CD14-positive monocyte (primary cell): ENCODE measurements at regions not wholly inside any gene's neighbourhood (a gene's known extent, or its start where the extent isn't known, plus 50 kb on each side); places are given as distances from the start of the nearest gene placed in this dataset.

Experiments used
- DNase-seq, 3 donors: peaks; one replicate each; pipeline ENCODE4 v3.0.0-alpha.2; 2011 to 2022
- H2AFZ ChIP-seq: 2 replicates; pipeline ENCODE4 v1.6.0; 2012; ENCODE audit warnings: mild to moderate bottlenecking, low read depth, low read length, inconsistent platforms; ENCODE audit not compliant: insufficient read depth, poor library complexity, severe bottlenecking
- H3K27ac ChIP-seq, 2 donors: 1 replicate in 1 of 2; 2 replicates in 1 of 2; pipeline ENCODE4 v1.5.1; 2012 to 2013; ENCODE audit warnings: low read length in 2 of 2, control low read depth in 1 of 2, inconsistent platforms in 1 of 2, low read depth in 1 of 2, mild to moderate bottlenecking in 1 of 2
- H3K27me3 ChIP-seq, 2 donors: one replicate each; pipeline versions ENCODE4 v1.6.0 to v1.6.1; 2011 to 2013; ENCODE audit warnings: low read length in 2 of 2; ENCODE audit not compliant: control insufficient read depth in 2 of 2, insufficient read depth in 2 of 2
- H3K36me3 ChIP-seq, 2 donors: replicated peaks in 1 of 2; 1 replicate in 1 of 2; 2 replicates in 1 of 2; pipeline versions ENCODE4 v1.5.1 to v1.6.1; 2012 to 2013; ENCODE audit warnings: low read length in 2 of 2, control low read depth in 1 of 2, inconsistent platforms in 1 of 2, mild to moderate bottlenecking in 1 of 2; ENCODE audit not compliant: insufficient read depth in 2 of 2, control insufficient read depth in 1 of 2
- H3K4me1 ChIP-seq, 2 donors: 1 replicate in 1 of 2; 2 replicates in 1 of 2; pipeline versions ENCODE4 v1.5.1 to v1.6.1; 2012 to 2013; ENCODE audit warnings: low read length in 2 of 2, control low read depth in 1 of 2, inconsistent platforms in 1 of 2, mild to moderate bottlenecking in 1 of 2, moderate library complexity in 1 of 2; ENCODE audit not compliant: insufficient read depth in 2 of 2, control insufficient read depth in 1 of 2
- H3K4me2 ChIP-seq: replicated peaks from 2 replicates; pipeline ENCODE3; 2012; ENCODE audit warnings: low read length, moderate library complexity, mild to moderate bottlenecking; ENCODE audit not compliant: poor library complexity, severe bottlenecking; ENCODE audit errors: extremely low read depth
- H3K4me3 ChIP-seq, 3 experiments: fragments of 200-600 bp in 1 of 3; sonication (generic) in 1 of 3; replicated peaks in 1 of 3; 1 replicate in 2 of 3; 2 replicates in 1 of 3; pipeline ENCODE4 v1.5.1; 2011 to 2013; ENCODE audit warnings: low read length in 3 of 3, mild to moderate bottlenecking in 3 of 3, control low read depth in 2 of 3, low read depth in 2 of 3, inconsistent platforms in 1 of 3, moderate library complexity in 1 of 3
- H3K79me2 ChIP-seq: 2 replicates; pipeline ENCODE4 v1.6.0; 2012; ENCODE audit warnings: mild to moderate bottlenecking, control low read depth, inconsistent platforms, low read length, moderate library complexity; ENCODE audit not compliant: insufficient read depth
- H3K9ac ChIP-seq: 2 replicates; pipeline ENCODE4 v1.6.0; 2017; ENCODE audit warnings: low read length, mild to moderate bottlenecking; ENCODE audit not compliant: insufficient read depth, poor library complexity, severe bottlenecking
- H3K9me3 ChIP-seq, 2 donors: replicated peaks in 1 of 2; 1 replicate in 1 of 2; 2 replicates in 1 of 2; pipeline versions ENCODE4 v1.5.1 to v1.6.1; 2012 to 2013; ENCODE audit warnings: low read length in 2 of 2, control low read depth in 1 of 2; ENCODE audit not compliant: control insufficient read depth in 1 of 2, insufficient read depth in 1 of 2
- H4K20me1 ChIP-seq: 2 replicates; pipeline ENCODE4 v1.6.0; 2012; ENCODE audit warnings: mild to moderate bottlenecking, low read length, control low read depth, moderate library complexity; ENCODE audit not compliant: insufficient read depth
- H3K27ac Mint-ChIP-seq, 7 donors: one replicate each; pipeline ENCODE4 v1.8.0; 2020; ENCODE audit warnings: mild to moderate bottlenecking in 7 of 7, mixed read lengths in 7 of 7, moderate library complexity in 6 of 7, inconsistent platforms in 2 of 7
- H3K27me3 Mint-ChIP-seq, 3 donors: one replicate each; pipeline ENCODE4 v1.8.0; 2021 to 2022; ENCODE audit warnings: low read depth in 3 of 3, mild to moderate bottlenecking in 3 of 3, mixed read lengths in 3 of 3, moderate library complexity in 3 of 3, inconsistent platforms in 1 of 3
- H3K36me3 Mint-ChIP-seq, 2 donors: one replicate each; pipeline ENCODE4 v1.8.0; 2020; ENCODE audit warnings: mixed read lengths in 2 of 2, inconsistent platforms in 1 of 2, mild to moderate bottlenecking in 1 of 2
- H3K4me1 Mint-ChIP-seq: one replicate; pipeline ENCODE4 v1.8.0; 2020; ENCODE audit warnings: mild to moderate bottlenecking, mixed read lengths
- H3K4me3 Mint-ChIP-seq, 2 donors: one replicate each; pipeline ENCODE4 v1.8.0; 2020; ENCODE audit warnings: mild to moderate bottlenecking in 2 of 2, mixed read lengths in 2 of 2, moderate library complexity in 1 of 2
- H3K9me3 Mint-ChIP-seq, 7 donors: one replicate each; pipeline ENCODE4 v1.8.0; 2020 to 2022; ENCODE audit warnings: mixed read lengths in 7 of 7, mild to moderate bottlenecking in 6 of 7, moderate library complexity in 6 of 7, inconsistent platforms in 2 of 7
- WGBS: methylation state at CpG from one replicate; pipeline ENCODE4 v1.1.5; 2013; ENCODE audit warnings: missing lambda C conversion rate; ENCODE audit not compliant: insufficient coverage; 5-methylcytosine and 5-hydroxymethylcytosine counted together
- intact Hi-C, 2 donors: fragments of 100-400 bp; cut with micrococcal nuclease; formaldehyde crosslinking; loops; one replicate each; pipeline versions ENCODE4 v1.15.0 to v1.15.1; 2023
- TF ChIP-seq, protein P1 (sequence below): fragments of 200-600 bp; IDR thresholded peaks from one replicate; pipeline ENCODE4 v1.8.0; 2022; ENCODE audit warnings: antibody characterized with exemption, mild to moderate bottlenecking

DNA sequence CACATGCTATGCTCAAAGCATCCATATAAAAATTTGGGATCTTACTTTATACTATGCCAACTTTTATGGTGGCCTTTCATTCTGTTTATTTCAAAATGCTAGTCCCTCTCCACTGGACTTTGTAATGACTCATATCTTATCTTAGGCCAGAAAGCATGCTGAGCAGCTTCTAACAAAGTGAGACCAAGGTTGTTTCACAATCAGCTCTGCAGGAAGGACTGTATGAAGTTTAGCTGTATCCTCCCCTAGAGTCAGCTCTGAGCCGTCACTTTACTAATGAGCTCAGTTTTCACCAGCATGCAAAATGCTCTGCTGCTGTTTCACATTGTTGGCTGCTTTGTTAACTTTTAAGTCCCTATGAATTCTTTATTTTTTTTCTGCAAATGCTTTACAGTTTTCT lies 1608.8 kb downstream of the OLFM4 start:
- H2AFZ ChIP-seq: no peak overlapping the region
- no peaks in the 10 kb centered on the region for H3K27me3 ChIP-seq
- no peaks in the 10 kb centered on the region for H4K20me1 ChIP-seq
- H3K9me3 ChIP-seq: no peaks in the 10 kb centered on the region
- no peak overlapping the region for H3K27ac ChIP-seq
- Mint-ChIP-seq H3K4me1 (no peaks in the 10 kb centered on the region), H3K4me3 (no peak overlapping the region), H3K9me3 (peaks cover 0 to 4% (median 0%) of the 10 kb centered on the region in 7 donors), H3K27me3 (no peaks in the 10 kb centered on the region), H3K36me3 (no peaks in the 10 kb centered on the region), H3K27ac (no peak overlapping the region)
- TF ChIP-seq, protein P1, sequence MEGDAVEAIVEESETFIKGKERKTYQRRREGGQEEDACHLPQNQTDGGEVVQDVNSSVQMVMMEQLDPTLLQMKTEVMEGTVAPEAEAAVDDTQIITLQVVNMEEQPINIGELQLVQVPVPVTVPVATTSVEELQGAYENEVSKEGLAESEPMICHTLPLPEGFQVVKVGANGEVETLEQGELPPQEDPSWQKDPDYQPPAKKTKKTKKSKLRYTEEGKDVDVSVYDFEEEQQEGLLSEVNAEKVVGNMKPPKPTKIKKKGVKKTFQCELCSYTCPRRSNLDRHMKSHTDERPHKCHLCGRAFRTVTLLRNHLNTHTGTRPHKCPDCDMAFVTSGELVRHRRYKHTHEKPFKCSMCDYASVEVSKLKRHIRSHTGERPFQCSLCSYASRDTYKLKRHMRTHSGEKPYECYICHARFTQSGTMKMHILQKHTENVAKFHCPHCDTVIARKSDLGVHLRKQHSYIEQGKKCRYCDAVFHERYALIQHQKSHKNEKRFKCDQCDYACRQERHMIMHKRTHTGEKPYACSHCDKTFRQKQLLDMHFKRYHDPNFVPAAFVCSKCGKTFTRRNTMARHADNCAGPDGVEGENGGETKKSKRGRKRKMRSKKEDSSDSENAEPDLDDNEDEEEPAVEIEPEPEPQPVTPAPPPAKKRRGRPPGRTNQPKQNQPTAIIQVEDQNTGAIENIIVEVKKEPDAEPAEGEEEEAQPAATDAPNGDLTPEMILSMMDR: no peak
- no peaks in the 10 kb centered on the region for H3K36me3 ChIP-seq
- no peaks in the 10 kb centered on the region for H3K79me2 ChIP-seq
- no peak for DNase-seq
- 83% methylated on average over 1 of the region's 1 CpG for WGBS
- H3K9ac ChIP-seq: no peak overlapping the region
- no peak overlapping the region for H3K4me3 ChIP-seq
- intact Hi-C loops: no loop called here
- H3K4me2 ChIP-seq: no peak overlapping the region
- H3K4me1 ChIP-seq: no peaks in the 10 kb centered on the region

DNA sequence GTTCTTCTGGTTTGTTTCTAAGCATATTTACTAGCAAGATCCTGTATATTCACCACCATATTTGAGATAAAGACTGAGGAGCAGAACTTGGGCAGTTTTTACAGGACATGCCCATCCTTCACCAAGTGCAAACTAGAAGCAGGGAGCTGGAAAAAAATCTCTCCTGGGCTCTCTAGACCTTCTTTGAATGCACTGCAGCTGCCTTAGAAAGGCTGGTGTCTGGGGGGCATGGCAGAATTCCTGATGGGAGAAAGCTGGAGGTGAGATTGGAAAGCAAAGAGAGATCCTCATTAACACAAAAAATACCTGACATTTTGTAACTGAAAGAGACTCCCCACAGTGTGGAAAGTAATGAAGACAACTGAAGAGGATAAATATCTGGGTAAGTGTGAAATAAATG lies 1612.1 kb downstream of the OLFM4 start:
- Mint-ChIP-seq H3K4me3 (no peak overlapping the region), H3K27ac (no peak overlapping the region), H3K27me3 (no peaks in the 10 kb centered on the region), H3K36me3 (no peaks in the 10 kb centered on the region), H3K4me1 (no peaks in the 10 kb centered on the region), H3K9me3 (peaks cover 0 to 5% (median 3%) of the 10 kb centered on the region in 7 donors)
- TF ChIP-seq, protein P1: no peak
- Histone ChIP-seq H3K4me1 (no peaks in the 10 kb centered on the region), H3K27me3 (no peaks in the 10 kb centered on the region), H3K9me3 (no peaks in the 10 kb centered on the region), H3K79me2 (no peaks in the 10 kb centered on the region), H3K4me2 (no peak overlapping the region), H4K20me1 (no peaks in the 10 kb centered on the region), H3K27ac (no peak overlapping the region), H3K9ac (no peak overlapping the region), H3K36me3 (no peaks in the 10 kb centered on the region), H2AFZ (no peak overlapping the region), H3K4me3 (no peak overlapping the region)
- DNase-seq: no peak
- intact Hi-C loops: no loop called here
